HG03135 (cell line): ENCODE measurements at regions not wholly inside any gene's neighbourhood (a gene's known extent, or its start where the extent isn't known, plus 50 kb on each side); places are given as distances from the start of the nearest gene placed in this dataset.
"Not testable (repeated sequence)": the region's sequence is repeated elsewhere in the genome, so short reads cannot be mapped to it uniquely, and the experiment has no call there.

Experiments
- ATAC-seq: cut with Tn5 transposase; IDR thresholded peaks from one replicate; pipeline ENCODE4 v1.9.1; 2021; ENCODE audit warnings: mild to moderate bottlenecking, moderate library complexity; ENCODE audit not compliant: unreplicated experiment

- ATAC-seq = no peak
These were observed 253.5 kb downstream of the ZIC1 start for GRCh38 chr3:147662705-147663104.

- ATAC-seq = no peak
These were observed 259.9 kb downstream of the ZIC1 start for GRCh38 chr3:147669077-147669476.

- ATAC-seq = no peak
These were observed 262.9 kb downstream of the ZIC1 start for GRCh38 chr3:147672035-147672434.

- ATAC-seq = no peak
These were observed 263.3 kb downstream of the ZIC1 start for GRCh38 chr3:147672436-147672835.

- ATAC-seq = no peak
These were observed 266.6 kb downstream of the ZIC1 start for GRCh38 chr3:147675761-147676160.

GRCh38 chr3:147680837-147681483 lies 271.8 kb downstream of the ZIC1 start:
- no peak for ATAC-seq

- no peak for ATAC-seq
These were observed 279.7 kb downstream of the ZIC1 start for GRCh38 chr3:147688868-147689267.

GRCh38 chr3:147699175-147699838 lies 290.1 kb downstream of the ZIC1 start:
- ATAC-seq = no peak

GRCh38 chr3:147701195-147701594 lies 292.0 kb downstream of the ZIC1 start:
- no peak for ATAC-seq

GRCh38 chr3:147702509-147702908 lies 293.3 kb downstream of the ZIC1 start:
- no peak for ATAC-seq

- ATAC-seq = no peak
These were observed 296.5 kb downstream of the ZIC1 start for GRCh38 chr3:147705651-147706051.

GRCh38 chr3:147710753-147711152 lies 301.6 kb downstream of the ZIC1 start:
- ATAC-seq = not testable (repeated sequence)

GRCh38 chr3:147712357-147712756 lies 303.2 kb downstream of the ZIC1 start:
- no peak for ATAC-seq

GRCh38 chr3:147712758-147713157 lies 303.6 kb downstream of the ZIC1 start:
- not testable (repeated sequence) for ATAC-seq

- ATAC-seq = no peak
These were observed 304.3 kb downstream of the ZIC1 start for GRCh38 chr3:147713234-147714133.

GRCh38 chr3:147729641-147730040 lies 320.5 kb downstream of the ZIC1 start:
- no peak for ATAC-seq

- ATAC-seq = no peak
These were observed 321.1 kb downstream of the ZIC1 start for GRCh38 chr3:147730284-147730683.

GRCh38 chr3:147733217-147733616 lies 324.1 kb downstream of the ZIC1 start:
- ATAC-seq = no peak

GRCh38 chr3:147735616-147736015 lies 326.5 kb downstream of the ZIC1 start:
- ATAC-seq = no peak

- ATAC-seq = no peak
These were observed 327.1 kb downstream of the ZIC1 start for GRCh38 chr3:147736226-147736625.

- ATAC-seq = no peak
These were observed 328.2 kb downstream of the ZIC1 start for GRCh38 chr3:147737376-147737775.

- no peak for ATAC-seq
These were observed 331.8 kb downstream of the ZIC1 start for GRCh38 chr3:147740928-147741327.
